Right lobe of liver (tissue), 4 donors: ENCODE measurements at regions not wholly inside any gene's neighbourhood (a gene's known extent, or its start where the extent isn't known, plus 50 kb on each side); places are given as distances from the start of the nearest gene placed in this dataset.

ENCODE experiments used
- CTCF ChIP-seq, 4 donors: fragments of 200-600 bp in 3 of 4; fragments of 450-650 bp in 1 of 4; IDR thresholded peaks; one replicate each; pipeline versions ENCODE4 v1.5.1 to v1.8.0; 2016 to 2022; ENCODE audit warnings: antibody characterized with exemption in 4 of 4, mild to moderate bottlenecking in 2 of 4
- POLR2A ChIP-seq: fragments of 450-650 bp; IDR thresholded peaks from one replicate; pipeline ENCODE4 v1.6.1; 2017; ENCODE audit warnings: antibody characterized with exemption, mild to moderate bottlenecking
- donor health status: DM: no; HTN: no; CAD: no.
- donor health status: DM: no; HTN: no; CAD: no.
- donor health status: DM: no; HTN: yes; CAD: no.

GRCh38 chr12:113634982-113635381 is 163.3 kb upstream of the LHX5 start:
- TF ChIP-seq CTCF (IDR thresholded peaks at IDR 0.05), result no peak
- no peak for TF ChIP-seq POLR2A
